H1 (cell line): ENCODE measurements at regions not wholly inside any gene's neighbourhood (a gene's known extent, or its start where the extent isn't known, plus 50 kb on each side); places are given as distances from the start of the nearest gene placed in this dataset.

Experiments
- BRCA1 ChIP-seq: IDR thresholded peaks from 2 replicates; pipeline ENCODE4 v1.6.1; 2012; ENCODE audit warnings: low read depth, low read length, improper control_type of control experiment
- CTBP2 ChIP-seq: IDR thresholded peaks from 2 replicates; pipeline ENCODE4 v1.7.0; 2011; ENCODE audit warnings: borderline replicate concordance, mild to moderate bottlenecking, moderate library complexity, mixed read lengths, low read length; ENCODE audit not compliant: insufficient read depth, insufficient read length
- KDM1A ChIP-seq: fragments of 200-600, 300-600 bp; sonication (generic); IDR thresholded peaks from 2 replicates; pipeline ENCODE4 v1.7.1; 2016; ENCODE audit warnings: mild to moderate bottlenecking, low read length, borderline replicate concordance
- KDM4A ChIP-seq: IDR thresholded peaks from one replicate; pipeline ENCODE4 v1.7.1; 2012; ENCODE audit warnings: low read depth, mild to moderate bottlenecking, moderate library complexity, low read length, inconsistent platforms; ENCODE audit not compliant: severe bottlenecking
- PHF8 ChIP-seq: fragments of 200-600 bp; sonication (generic); conservative IDR thresholded peaks from 2 replicates; pipeline ENCODE4 v1.7.1; 2012; ENCODE audit warnings: low read depth, mild to moderate bottlenecking, inconsistent platforms, low read length, moderate library complexity
- RBBP5 ChIP-seq: IDR thresholded peaks from 2 replicates; pipeline ENCODE4 v1.7.1; 2012; ENCODE audit warnings: low read depth, mild to moderate bottlenecking, inconsistent platforms, low read length, moderate library complexity, borderline replicate concordance
- RXRA ChIP-seq: IDR thresholded peaks from 2 replicates; pipeline ENCODE4 v1.6.1; 2011; ENCODE audit warnings: low read depth, mild to moderate bottlenecking, low read length, moderate library complexity; ENCODE audit not compliant: insufficient read depth
- SRF ChIP-seq: IDR thresholded peaks from 2 replicates; pipeline ENCODE4 v1.6.1; 2011; ENCODE audit warnings: mild to moderate bottlenecking, low read depth, low read length, moderate library complexity
- TAF1 ChIP-seq: IDR thresholded peaks from 2 replicates; pipeline ENCODE4 v1.6.1; 2011; ENCODE audit warnings: mild to moderate bottlenecking, low read depth, low read length

DNA sequence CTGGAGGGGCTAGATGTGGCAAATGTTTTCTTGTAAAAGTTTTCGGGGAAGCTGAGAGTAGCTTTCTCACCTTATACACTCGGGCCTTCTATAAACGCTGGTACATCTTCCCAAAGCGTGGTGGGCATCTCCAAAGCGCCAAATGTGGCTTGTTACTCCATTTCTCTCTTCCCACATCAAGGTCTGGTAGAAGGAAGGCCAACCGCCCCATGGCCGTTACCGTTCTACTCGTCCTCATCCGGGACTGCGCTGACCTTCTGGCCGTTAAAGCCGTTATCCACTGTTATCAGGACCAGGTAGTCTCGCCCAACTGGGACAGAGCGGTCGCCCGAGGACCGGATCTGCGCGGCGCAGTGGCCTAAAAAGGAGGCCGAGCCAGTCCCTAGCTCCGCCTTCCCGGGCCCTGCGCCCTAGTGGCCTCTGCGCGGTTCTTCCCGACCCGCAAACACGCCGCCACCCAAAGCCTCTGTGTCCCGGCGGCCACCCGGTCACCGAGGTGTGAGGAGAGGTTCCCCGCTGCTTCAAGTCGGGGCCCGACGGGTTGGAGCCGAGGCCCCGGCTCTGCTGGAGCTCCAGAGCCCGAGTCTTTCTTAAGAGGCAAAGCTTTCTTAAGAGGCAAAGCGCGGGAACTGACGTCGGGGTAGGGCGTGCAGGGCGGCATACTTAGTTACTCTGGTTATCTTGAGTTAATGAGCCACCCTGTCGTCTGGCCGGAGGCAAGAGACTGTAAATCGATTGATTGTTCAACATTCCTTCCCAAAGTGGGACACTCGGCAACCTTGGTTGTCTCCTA, 90.5 kb downstream of the GPX5 start (continued):
- peak; percentile 96 for TF ChIP-seq KDM4A
- no peak for TF ChIP-seq CTBP2
- peak; percentile 71 for TF ChIP-seq TAF1
- no peak for TF ChIP-seq BRCA1
- TF ChIP-seq RBBP5: peak; percentile 81; the same call in 1 of the 2 replicates
- TF ChIP-seq SRF: peak; percentile 28; the same call in 1 of the 2 replicates
- no peak for TF ChIP-seq KDM1A
- TF ChIP-seq RXRA: no peak
- peak; percentile 65; the same call in 1 of the 2 replicates for TF ChIP-seq PHF8
- TF ChIP-seq, all 59 proteins: peak for 12
